ENCODE measurements at regions not wholly inside any gene's neighbourhood (a gene's known extent, or its start where the extent isn't known, plus 50 kb on each side); places are given as distances from the start of the nearest gene placed in this dataset.

GRCh38 chr1:80878343-80878742, 922.4 kb upstream of the ADGRL2 start:
- Mint-ChIP-seq H3K27ac (no peak overlapping the region), H3K4me1 (no peaks in the 10 kb centered on the region), H3K9me3 (peaks cover 2 to 23% (median 6%) of the 10 kb centered on the region in 7 donors), H3K27me3 (no peaks in the 10 kb centered on the region), H3K36me3 (no peaks in the 10 kb centered on the region), H3K4me3 (no peak overlapping the region)
- Histone ChIP-seq H3K27ac (ENCODE audit: insufficient read depth, low read length, poor library complexity, severe bottlenecking) (no peak overlapping the region), H3K9me3 (ENCODE audit: control insufficient read depth in 2 of 2, low read length in 2 of 2) (no peaks in the 10 kb centered on the region), H3K27me3 (ENCODE audit: control insufficient read depth, insufficient read depth, low read length) (no peaks in the 10 kb centered on the region), H3K4me1 (ENCODE audit: control insufficient read depth, insufficient read depth, low read length, poor library complexity, severe bottlenecking) (no peaks in the 10 kb centered on the region), H3K4me3 (ENCODE audit: low read depth, low read length) (no peak overlapping the region), H3K36me3 (ENCODE audit: control insufficient read depth, insufficient read depth, low read length) (no peaks in the 10 kb centered on the region)
- DNase-seq: no peak
- ATAC-seq (ENCODE audit: low read depth in 2 of 2): no peak

- Mint-ChIP-seq H3K4me3 (no peak overlapping the region), H3K27ac (no peak overlapping the region), H3K9me3 (peaks cover 2 to 23% (median 6%) of the 10 kb centered on the region in 7 donors), H3K4me1 (no peaks in the 10 kb centered on the region), H3K27me3 (no peaks in the 10 kb centered on the region), H3K36me3 (no peaks in the 10 kb centered on the region)
- Histone ChIP-seq H3K27ac (ENCODE audit: insufficient read depth, low read length, poor library complexity, severe bottlenecking) (no peak overlapping the region), H3K4me1 (ENCODE audit: control insufficient read depth, insufficient read depth, low read length, poor library complexity, severe bottlenecking) (no peaks in the 10 kb centered on the region), H3K9me3 (ENCODE audit: control insufficient read depth in 2 of 2, low read length in 2 of 2) (no peaks in the 10 kb centered on the region), H3K36me3 (ENCODE audit: control insufficient read depth, insufficient read depth, low read length) (no peaks in the 10 kb centered on the region), H3K4me3 (ENCODE audit: low read depth, low read length) (no peak overlapping the region), H3K27me3 (ENCODE audit: control insufficient read depth, insufficient read depth, low read length) (no peaks in the 10 kb centered on the region)
- DNase-seq (no peak), ATAC-seq (ENCODE audit: low read depth in 2 of 2) (no peak)
Measured at GRCh38 chr1:80876035-80876434, 924.7 kb upstream of the ADGRL2 start.

GRCh38 chr1:80869299-80869698, 931.4 kb upstream of the ADGRL2 start:
- Mint-ChIP-seq H3K9me3 (peaks cover 0 to 10% (median 3%) of the 10 kb centered on the region in 7 donors), H3K4me3 (no peak overlapping the region), H3K27me3 (no peaks in the 10 kb centered on the region), H3K27ac (no peak overlapping the region), H3K36me3 (no peaks in the 10 kb centered on the region), H3K4me1 (no peaks in the 10 kb centered on the region)
- ATAC-seq (ENCODE audit: low read depth in 2 of 2) (no peak), DNase-seq (no peak)
- Histone ChIP-seq H3K4me3 (ENCODE audit: low read depth, low read length) (no peak overlapping the region), H3K4me1 (ENCODE audit: control insufficient read depth, insufficient read depth, low read length, poor library complexity, severe bottlenecking) (no peaks in the 10 kb centered on the region), H3K27ac (ENCODE audit: insufficient read depth, low read length, poor library complexity, severe bottlenecking) (no peak overlapping the region), H3K27me3 (ENCODE audit: control insufficient read depth, insufficient read depth, low read length) (no peaks in the 10 kb centered on the region), H3K9me3 (ENCODE audit: control insufficient read depth in 2 of 2, low read length in 2 of 2) (no peaks in the 10 kb centered on the region), H3K36me3 (ENCODE audit: control insufficient read depth, insufficient read depth, low read length) (no peaks in the 10 kb centered on the region)

- Mint-ChIP-seq H3K4me3 (no peak overlapping the region), H3K27me3 (no peaks in the 10 kb centered on the region), H3K9me3 (peaks cover 5 to 41% (median 10%) of the 10 kb centered on the region in 7 donors), H3K4me1 (no peaks in the 10 kb centered on the region), H3K27ac (no peak overlapping the region), H3K36me3 (no peaks in the 10 kb centered on the region)
- DNase-seq (no peak), ATAC-seq (ENCODE audit: low read depth in 2 of 2) (no peak)
- Histone ChIP-seq H3K4me3 (ENCODE audit: low read depth, low read length) (no peak overlapping the region), H3K27ac (ENCODE audit: insufficient read depth, low read length, poor library complexity, severe bottlenecking) (no peak overlapping the region), H3K4me1 (ENCODE audit: control insufficient read depth, insufficient read depth, low read length, poor library complexity, severe bottlenecking) (no peaks in the 10 kb centered on the region), H3K27me3 (ENCODE audit: control insufficient read depth, insufficient read depth, low read length) (no peaks in the 10 kb centered on the region), H3K9me3 (ENCODE audit: control insufficient read depth in 2 of 2, low read length in 2 of 2) (peaks cover 6 to 9% of the 10 kb centered on the region in 2 experiments), H3K36me3 (ENCODE audit: control insufficient read depth, insufficient read depth, low read length) (no peaks in the 10 kb centered on the region)
Measured at GRCh38 chr1:80847904-80848303, 952.8 kb upstream of the ADGRL2 start.

- Histone ChIP-seq H3K27ac (ENCODE audit: insufficient read depth, low read length, poor library complexity, severe bottlenecking) (no peak overlapping the region), H3K36me3 (ENCODE audit: control insufficient read depth, insufficient read depth, low read length) (no peaks in the 10 kb centered on the region), H3K4me3 (ENCODE audit: low read depth, low read length) (no peak overlapping the region), H3K27me3 (ENCODE audit: control insufficient read depth, insufficient read depth, low read length) (no peaks in the 10 kb centered on the region), H3K9me3 (ENCODE audit: control insufficient read depth in 2 of 2, low read length in 2 of 2) (peaks cover 6 to 9% of the 10 kb centered on the region in 2 experiments), H3K4me1 (ENCODE audit: control insufficient read depth, insufficient read depth, low read length, poor library complexity, severe bottlenecking) (no peaks in the 10 kb centered on the region)
- H3K4me3 Mint-ChIP-seq: no peak overlapping the region
- H3K9me3 Mint-ChIP-seq: peaks cover 5 to 40% (median 8%) of the 10 kb centered on the region in 7 donors
- H3K27ac Mint-ChIP-seq: no peak overlapping the region
- no peak for DNase-seq
- no peaks in the 10 kb centered on the region for H3K36me3 Mint-ChIP-seq
- H3K27me3 Mint-ChIP-seq: no peaks in the 10 kb centered on the region
- no peaks in the 10 kb centered on the region for H3K4me1 Mint-ChIP-seq
- no peak for ATAC-seq (ENCODE audit: low read depth in 2 of 2)
Measured at GRCh38 chr1:80846966-80847365, 953.8 kb upstream of the ADGRL2 start.

- Histone ChIP-seq H3K27ac (ENCODE audit: insufficient read depth, low read length, poor library complexity, severe bottlenecking) (no peak overlapping the region), H3K36me3 (ENCODE audit: control insufficient read depth, insufficient read depth, low read length) (no peaks in the 10 kb centered on the region), H3K4me1 (ENCODE audit: control insufficient read depth, insufficient read depth, low read length, poor library complexity, severe bottlenecking) (no peaks in the 10 kb centered on the region), H3K4me3 (ENCODE audit: low read depth, low read length) (no peak overlapping the region), H3K9me3 (ENCODE audit: control insufficient read depth in 2 of 2, low read length in 2 of 2) (peaks cover 3 to 4% of the 10 kb centered on the region in 2 experiments), H3K27me3 (ENCODE audit: control insufficient read depth, insufficient read depth, low read length) (no peaks in the 10 kb centered on the region)
- H3K36me3 Mint-ChIP-seq: no peaks in the 10 kb centered on the region
- H3K4me3 Mint-ChIP-seq: no peak overlapping the region
- DNase-seq (no peak), ATAC-seq (ENCODE audit: low read depth in 2 of 2) (no peak)
- no peaks in the 10 kb centered on the region for H3K4me1 Mint-ChIP-seq
- no peak overlapping the region for H3K27ac Mint-ChIP-seq
- no peaks in the 10 kb centered on the region for H3K27me3 Mint-ChIP-seq
- H3K9me3 Mint-ChIP-seq: peaks cover 5 to 41% (median 9%) of the 10 kb centered on the region in 7 donors
Measured at GRCh38 chr1:80842796-80843195, 957.9 kb upstream of the ADGRL2 start.

GRCh38 chr1:80841261-80841660, 959.5 kb upstream of the ADGRL2 start:
- ATAC-seq (ENCODE audit: low read depth in 2 of 2) (no peak), DNase-seq (no peak)
- Histone ChIP-seq H3K4me3 (ENCODE audit: low read depth, low read length) (no peak overlapping the region), H3K36me3 (ENCODE audit: control insufficient read depth, insufficient read depth, low read length) (no peaks in the 10 kb centered on the region), H3K9me3 (ENCODE audit: control insufficient read depth in 2 of 2, low read length in 2 of 2) (peaks cover 0 to 4% of the 10 kb centered on the region in 2 experiments), H3K4me1 (ENCODE audit: control insufficient read depth, insufficient read depth, low read length, poor library complexity, severe bottlenecking) (no peaks in the 10 kb centered on the region), H3K27me3 (ENCODE audit: control insufficient read depth, insufficient read depth, low read length) (no peaks in the 10 kb centered on the region), H3K27ac (ENCODE audit: insufficient read depth, low read length, poor library complexity, severe bottlenecking) (no peak overlapping the region)
- Mint-ChIP-seq H3K9me3 (peaks cover 2 to 34% (median 11%) of the 10 kb centered on the region in 7 donors), H3K4me1 (no peaks in the 10 kb centered on the region), H3K4me3 (no peak overlapping the region), H3K27me3 (no peaks in the 10 kb centered on the region), H3K36me3 (no peaks in the 10 kb centered on the region), H3K27ac (no peak overlapping the region)

GRCh38 chr1:80837066-80837465, 963.7 kb upstream of the ADGRL2 start:
- ATAC-seq (ENCODE audit: low read depth in 2 of 2) (no peak), DNase-seq (no peak)
- H3K4me3 Mint-ChIP-seq: no peak overlapping the region
- H3K4me1 ChIP-seq (ENCODE audit: control insufficient read depth, insufficient read depth, low read length, poor library complexity, severe bottlenecking): no peaks in the 10 kb centered on the region
- H3K27me3 ChIP-seq (ENCODE audit: control insufficient read depth, insufficient read depth, low read length): no peaks in the 10 kb centered on the region
- H3K9me3 ChIP-seq (ENCODE audit: control insufficient read depth in 2 of 2, low read length in 2 of 2): no peaks in the 10 kb centered on the region
- no peaks in the 10 kb centered on the region for H3K36me3 Mint-ChIP-seq
- H3K36me3 ChIP-seq (ENCODE audit: control insufficient read depth, insufficient read depth, low read length): no peaks in the 10 kb centered on the region
- H3K4me3 ChIP-seq (ENCODE audit: low read depth, low read length): no peak overlapping the region
- no peaks in the 10 kb centered on the region for H3K4me1 Mint-ChIP-seq
- H3K9me3 Mint-ChIP-seq: peaks cover 2 to 24% (median 11%) of the 10 kb centered on the region in 7 donors
- no peak overlapping the region for H3K27ac Mint-ChIP-seq
- H3K27ac ChIP-seq (ENCODE audit: insufficient read depth, low read length, poor library complexity, severe bottlenecking): no peak overlapping the region
- H3K27me3 Mint-ChIP-seq: no peaks in the 10 kb centered on the region
